GM18861 (cell line): ENCODE measurements at regions not wholly inside any gene's neighbourhood (a gene's known extent, or its start where the extent isn't known, plus 50 kb on each side); places are given as distances from the start of the nearest gene placed in this dataset.

ENCODE experiments used
- ATAC-seq: cut with Tn5 transposase; IDR thresholded peaks from one replicate; pipeline ENCODE4 v1.9.1; 2021; ENCODE audit not compliant: unreplicated experiment

DNA sequence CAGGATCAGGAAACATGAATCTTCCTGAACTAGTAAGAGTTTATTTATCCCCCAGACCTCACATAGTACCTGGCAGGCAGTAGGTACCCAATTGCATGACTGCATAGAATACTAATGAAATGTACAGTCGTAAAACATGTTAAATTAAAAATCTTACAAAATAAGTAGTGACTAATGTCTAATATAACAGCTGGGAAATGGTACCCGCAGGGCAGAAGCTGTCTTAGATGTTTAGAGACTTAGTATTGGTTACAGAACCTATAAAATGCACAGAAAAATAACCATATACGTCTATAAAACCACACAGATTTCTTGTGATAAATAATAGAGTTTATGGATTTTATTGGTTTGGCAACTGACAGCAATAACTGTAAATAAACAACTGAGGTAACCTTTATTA lies 139.1 kb upstream of the GMDS start:
- no peak for ATAC-seq

DNA sequence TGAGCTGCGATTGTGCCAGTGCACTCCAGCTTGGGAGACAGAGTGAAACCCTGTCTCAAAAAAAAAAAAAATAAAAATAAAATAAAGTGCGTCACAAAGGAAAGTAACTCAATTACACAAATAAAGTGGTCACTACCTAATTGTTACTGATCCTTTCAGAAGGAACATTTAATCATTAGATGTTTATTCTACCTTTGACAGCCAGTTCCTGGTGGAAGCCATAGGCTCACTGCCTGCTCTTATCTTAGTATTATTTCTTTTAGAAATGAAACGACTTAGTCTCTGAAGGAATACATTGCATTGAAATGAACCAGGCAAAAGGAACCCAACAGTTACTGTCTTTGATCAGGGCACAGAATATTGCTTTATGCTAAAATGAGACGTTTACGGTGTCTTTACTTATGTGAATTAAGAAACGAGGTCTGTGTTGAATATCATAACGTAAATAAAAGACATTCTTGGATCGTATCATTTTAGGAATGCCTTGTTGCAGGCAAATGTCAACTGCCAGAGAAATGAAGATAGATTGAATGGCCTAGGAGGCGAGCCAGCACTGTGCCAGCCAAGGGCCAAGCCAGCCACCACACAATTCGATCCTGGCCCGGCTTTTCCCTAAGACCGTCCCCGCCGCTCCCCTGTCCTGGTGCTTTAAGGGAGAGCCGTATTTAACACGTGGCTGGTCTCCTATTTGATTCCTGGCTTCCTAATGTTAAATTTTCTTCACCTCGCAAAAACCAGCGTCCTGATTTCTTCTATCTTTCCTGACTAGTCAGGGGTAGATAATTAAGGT lies 136.7 kb upstream of the GMDS start:
- no peak for ATAC-seq

DNA sequence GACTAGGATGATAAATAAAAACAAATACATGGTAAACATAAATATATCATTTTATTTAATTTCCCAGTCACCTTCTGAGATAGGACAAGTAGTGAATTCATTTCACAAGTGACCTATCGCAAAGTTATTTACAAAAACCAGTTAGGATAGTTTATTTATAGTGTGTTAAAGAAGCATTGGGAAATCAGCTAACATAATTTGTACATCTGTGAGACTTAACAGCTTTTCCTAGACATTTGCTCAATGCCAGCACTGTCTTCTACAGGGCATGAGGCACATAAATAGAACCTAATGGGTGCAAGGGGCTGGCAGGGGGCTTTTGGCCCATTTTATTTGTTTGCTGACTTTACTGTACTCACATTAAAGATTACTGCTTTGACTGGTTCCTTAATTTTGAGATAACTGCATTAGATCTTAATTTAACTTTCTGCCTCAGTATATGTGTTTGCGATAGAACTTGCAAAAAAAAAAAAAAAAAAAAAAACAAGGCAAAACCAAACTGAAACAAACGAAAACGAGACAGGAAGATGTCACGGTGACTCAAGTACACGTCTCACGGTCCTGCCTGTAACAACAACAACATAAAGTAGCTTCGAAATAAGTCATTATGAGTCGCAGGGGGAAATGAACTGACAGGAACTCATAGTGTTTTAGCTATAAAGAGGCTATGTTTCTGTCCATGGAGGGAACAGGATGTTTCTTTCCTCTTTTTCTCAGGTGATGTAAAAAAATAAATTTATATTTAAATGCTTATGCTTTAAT lies 133.7 kb upstream of the GMDS start:
- ATAC-seq, result no peak

DNA sequence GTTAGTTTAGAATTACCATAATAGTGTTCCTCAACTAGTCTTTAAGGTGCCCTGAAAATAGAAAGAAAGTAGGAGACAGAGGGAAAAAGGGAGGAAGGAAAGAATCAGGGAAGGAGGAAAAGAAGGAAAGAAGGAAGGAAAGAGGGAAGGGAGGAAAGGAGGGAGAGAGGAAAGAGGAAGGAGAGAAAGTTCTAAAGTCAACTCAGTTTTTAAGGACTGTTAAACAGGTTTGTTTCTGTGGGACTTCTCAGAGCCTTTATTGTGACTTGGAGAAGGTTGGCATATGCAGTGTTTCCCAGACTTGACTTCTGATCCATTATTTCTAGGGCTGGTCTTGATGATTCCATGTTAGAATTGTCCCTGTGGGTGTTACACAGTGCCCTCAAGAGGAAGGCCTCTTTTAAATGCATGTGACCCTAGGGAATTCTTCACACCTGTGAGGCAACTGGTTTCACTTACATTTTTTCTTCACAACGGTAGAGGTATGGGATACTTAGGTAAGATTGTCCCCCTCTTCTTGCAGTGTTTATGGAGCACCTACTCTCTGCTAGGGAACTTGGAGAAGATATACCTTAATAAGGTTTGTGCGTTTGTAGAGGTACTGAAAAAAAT lies 132.7 kb upstream of the GMDS start:
- no peak for ATAC-seq

DNA sequence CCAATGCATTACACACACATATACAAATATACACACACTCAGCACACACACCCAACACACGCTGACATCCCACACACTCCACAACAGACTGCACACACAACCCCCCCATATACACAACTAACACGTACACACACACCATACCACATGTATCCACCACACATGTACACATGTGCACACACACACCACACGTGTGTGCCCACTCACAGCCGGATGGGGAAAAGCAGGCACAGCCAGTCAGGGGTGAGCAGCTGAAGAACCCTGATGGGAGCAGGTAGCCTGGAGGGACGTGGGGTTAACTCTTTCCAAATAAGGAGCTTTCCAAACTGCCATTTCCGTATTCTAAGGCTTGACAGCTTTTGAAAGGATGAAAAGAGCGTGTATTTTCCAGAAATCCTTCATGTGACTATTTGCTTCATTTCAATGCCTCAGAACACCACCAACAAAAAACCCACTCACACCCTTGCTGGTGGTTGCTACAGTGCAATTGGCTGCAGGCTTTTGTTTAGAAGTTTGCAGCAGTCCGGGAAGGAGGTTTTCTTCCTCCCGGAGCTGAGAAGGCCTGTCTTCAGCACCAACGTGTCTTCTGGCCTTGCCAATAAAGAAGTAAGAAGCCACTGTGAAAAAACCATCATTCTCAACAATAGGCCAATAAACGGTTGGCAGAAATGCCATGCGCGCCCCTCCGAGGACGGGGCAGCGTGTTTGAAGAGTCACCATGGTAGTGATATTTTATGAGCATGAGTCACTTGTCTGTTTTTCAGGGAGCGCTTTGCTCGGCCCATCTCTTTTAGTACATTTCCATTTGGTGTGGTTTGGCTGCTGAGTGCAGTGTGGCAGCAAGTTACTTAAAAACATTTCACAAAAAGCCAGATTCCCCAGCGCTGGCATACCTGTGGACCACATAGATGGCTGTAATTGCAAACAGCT lies 131.3 kb upstream of the GMDS start:
- no peak for ATAC-seq

DNA sequence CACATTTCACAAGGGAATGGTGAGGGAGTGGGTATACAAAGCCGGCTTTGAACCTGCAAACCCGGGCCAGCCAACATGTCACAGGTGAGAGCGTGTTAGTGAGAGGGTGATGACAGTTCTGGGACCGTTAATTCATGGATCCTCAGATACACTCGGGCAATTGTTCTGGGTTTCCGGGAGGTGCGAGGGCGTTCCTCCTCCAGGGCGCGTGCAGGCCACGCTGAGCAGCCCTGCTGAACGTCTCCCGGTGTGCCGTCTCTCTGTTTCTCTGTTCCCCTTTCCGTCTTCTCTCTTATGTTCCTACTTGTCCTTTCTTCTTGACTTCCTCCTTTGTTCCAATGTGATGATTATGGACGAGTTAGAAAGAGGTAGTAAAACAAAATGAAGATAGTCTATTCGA lies 130.0 kb upstream of the GMDS start:
- no peak for ATAC-seq

DNA sequence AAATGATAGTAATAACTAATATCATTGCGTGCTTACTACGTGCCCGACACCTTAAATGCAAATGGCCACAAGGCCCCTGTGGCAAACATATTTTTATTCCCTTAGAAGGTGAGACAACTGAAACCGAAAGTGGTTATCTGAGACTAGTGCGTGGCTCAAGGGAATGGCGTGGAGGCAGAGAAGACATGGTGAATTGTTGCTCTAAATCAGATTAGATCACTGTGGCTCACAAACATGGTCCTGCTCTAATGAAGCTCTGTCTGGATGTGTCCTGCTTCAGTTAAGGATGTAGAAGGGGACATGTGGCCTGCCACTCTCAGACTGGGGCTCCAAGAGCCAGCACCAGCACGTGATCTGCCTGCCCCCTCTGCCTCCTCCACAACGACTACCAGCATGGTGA lies 124.2 kb upstream of the GMDS start:
- no peak for ATAC-seq

DNA sequence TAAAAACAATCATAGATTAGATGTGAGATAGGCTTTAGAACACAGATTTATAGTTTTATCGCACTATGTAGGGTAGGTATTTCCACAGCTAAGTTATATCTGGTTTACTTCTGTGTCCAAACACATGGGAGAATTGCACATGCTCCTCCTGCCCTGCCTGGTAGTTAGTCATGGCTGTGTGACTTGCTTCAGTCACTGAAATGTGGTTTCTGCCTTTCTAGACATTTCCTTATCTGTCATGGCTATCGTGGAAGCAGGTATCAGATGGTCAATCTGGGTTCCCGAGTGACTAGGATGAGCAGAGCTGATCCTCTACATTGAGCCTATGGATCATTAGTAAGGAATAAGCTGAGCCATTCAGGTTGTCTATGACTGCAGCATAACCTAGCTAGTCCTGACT lies 117.8 kb upstream of the GMDS start:
- no peak for ATAC-seq

DNA sequence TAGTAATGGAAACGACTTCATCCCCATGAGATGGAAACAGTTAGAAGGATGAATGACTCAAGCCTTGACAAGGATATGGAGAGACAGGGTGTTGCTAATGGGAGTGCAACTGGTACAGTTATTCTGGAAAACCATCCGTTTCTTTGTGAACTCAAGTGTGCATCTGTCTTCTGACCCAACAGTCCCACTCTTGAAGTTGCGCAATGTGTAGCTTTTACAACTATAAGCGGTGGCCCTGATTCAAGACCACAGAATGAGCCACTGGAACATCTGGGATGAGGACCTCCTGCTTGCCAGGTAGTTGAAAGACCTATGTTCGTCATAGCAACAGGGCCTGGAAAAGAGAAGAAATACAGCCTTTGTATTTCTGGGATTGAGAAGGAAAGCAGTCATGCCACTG lies 115.8 kb upstream of the GMDS start:
- ATAC-seq, result no peak

DNA sequence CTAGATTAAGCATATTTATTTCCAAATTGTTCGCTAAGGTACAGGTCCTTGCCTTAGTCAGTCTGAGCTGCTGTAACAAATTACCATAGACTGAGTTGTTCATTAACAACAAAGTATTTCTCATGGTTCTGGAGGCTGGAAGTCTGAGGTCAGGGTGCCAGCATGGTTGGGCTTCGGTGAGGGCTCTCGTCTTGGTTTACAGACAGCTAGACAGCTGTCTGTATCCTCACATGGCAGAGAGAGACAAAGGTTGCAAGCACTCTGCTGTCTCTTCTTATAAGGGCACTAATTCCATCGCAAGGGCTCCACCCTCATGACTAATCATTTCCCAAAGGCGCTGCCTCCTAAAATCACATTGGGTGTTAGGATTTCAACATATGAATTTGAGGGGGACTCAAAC lies 115.3 kb upstream of the GMDS start:
- no peak for ATAC-seq

DNA sequence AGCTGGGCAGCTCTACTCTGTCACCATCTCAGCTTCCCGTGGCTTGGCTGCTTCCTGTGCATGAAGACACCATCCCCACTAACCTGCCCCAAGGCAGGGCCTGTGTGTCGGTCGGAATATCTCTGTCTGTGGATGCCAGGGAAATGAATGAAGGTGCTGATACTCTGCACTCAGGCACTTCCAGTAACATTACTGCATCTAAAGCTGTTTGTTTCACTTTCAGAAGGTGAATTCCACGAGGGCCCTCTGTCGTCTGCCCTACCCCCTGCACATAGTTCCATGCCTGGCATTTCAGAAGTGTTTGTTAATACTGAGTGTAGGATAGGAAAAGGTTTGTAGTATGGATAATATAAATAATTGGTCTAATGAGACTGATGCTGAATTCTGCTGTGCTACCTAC lies 114.7 kb upstream of the GMDS start:
- no peak for ATAC-seq

DNA sequence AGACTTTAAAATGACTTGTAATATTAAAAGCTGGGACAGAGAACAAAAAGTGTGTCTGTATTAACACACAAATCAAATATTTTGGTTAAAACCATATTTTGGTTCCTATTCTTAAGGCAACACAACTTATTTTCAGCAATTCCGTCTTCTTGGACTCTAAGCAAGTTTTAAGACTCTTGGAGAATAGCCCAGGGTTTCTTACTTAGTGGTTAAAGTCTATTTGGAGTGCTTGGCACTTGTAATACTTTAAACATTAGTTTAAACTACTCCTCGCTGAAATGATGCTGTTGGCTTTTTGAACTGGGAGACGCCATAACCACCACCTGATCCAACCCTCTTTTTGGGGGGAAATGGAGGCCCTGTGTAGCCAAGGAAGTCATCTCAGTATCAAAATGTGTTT lies 109.7 kb upstream of the GMDS start:
- ATAC-seq, result no peak

DNA sequence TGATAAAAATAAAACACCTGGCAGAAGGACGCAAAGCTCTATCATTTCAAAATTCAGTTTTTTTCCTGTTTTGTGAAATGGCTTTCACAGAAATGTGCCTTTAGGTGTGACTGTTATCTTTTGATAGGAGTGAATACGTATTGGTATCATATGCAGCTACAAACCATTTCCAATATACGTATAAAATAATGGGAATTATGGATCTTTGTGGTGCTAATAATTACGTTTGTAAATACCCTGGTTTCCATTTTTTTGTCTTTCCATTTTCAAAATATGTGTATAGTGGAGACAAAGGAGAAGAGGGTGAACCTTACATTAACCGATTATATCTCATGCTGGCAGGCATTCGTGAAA lies 108.7 kb upstream of the GMDS start:
- no peak for ATAC-seq

DNA sequence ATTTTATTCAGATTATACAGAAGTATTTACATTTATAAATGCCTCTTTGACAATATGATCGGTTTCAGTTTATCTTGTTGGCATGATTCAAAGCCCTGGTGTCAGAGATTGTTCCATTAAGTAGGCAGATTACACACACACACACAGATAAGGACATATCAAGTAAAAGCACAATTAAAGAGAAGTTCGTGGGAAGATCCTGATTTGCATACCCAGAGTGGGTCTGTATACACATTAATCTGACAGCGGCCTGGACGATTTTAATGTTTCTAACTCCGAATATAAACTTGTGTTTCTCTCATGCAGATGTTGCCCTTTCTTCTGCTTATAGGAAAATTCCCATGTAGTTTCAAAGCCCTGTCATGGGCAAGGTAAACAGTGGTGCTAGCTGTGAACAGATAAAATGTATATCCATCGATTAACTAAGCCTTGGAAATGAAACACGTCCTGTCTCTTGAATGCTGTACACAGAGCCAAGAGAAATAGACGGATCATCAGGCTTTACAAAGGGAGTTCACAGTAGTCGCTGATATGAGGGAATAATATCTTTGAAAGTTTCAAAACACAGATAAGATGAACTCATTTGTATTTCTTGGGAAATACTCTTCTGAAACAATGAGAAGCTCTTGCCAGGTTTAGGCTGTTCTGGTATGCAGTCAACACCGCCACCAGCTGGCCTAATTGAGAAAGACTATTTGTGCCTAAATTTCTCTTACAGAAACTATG lies 108.2 kb upstream of the GMDS start:
- ATAC-seq, result no peak

DNA sequence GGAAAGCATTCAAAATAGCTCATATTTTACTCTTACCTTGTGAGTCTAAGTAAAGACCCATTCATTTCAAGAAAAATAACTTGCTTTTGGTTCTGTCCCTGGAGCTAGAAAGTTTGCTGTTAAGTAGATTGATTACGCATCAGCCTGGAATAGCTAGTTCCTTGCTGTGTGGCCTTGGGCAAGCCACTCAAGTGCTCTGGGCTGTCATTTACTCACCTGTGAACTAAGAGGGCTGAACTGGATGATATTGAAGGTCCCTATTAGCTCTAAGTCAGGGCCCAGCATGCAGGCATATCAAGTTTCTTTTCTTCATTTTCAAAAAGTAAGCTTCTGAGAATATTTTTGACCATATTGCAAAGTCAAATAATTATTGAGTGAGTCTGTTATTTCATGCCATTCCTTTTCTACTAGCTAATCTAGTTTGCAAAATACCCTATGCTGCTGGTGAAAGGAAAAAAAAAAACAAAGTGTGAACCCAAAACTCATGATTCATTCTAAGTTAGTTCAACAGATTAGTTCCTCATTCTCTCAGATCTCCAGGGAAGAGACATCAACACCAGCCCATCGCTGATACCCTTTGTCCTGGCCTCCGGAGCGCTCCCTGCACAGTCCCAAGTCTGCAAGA lies 106.5 kb upstream of the GMDS start:
- ATAC-seq, result no peak

DNA sequence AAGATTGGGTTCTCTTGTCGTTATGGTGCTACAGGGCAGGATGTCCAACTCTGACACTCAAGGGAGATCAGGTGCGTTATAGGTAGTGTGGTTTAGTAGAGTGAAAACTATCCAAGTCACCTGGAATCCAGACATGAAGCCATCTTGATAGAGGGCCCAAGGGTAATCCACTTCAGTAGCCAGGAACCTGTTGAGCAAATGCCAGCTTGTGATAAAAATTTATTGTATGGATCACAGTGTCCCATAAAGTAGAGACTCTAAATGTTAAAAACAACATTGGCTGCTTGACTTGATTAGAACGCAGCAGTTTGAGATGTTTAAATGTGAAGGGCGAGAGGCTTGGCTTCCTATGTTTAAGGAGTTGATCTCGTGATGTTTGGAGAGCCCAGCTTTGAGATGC lies 105.7 kb upstream of the GMDS start:
- ATAC-seq, result no peak

DNA sequence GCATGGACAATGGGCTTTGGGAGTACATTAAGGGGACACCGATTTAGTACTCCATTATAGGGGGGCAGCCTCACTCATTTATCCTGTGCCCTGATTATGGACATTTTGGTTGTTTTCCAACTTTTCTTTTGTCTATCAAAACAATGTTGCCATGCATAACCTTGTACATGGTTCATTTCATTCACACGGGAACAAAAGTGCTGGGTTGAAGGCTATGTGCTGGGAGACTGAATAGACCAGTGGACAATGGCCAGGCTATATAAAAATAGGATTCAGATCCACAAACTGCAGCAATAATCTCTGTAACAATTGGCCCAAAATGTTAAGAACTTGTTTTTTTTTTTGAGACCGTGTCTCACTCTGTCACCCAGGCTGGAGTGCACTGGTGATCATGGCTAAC lies 100.7 kb upstream of the GMDS start:
- no peak for ATAC-seq

DNA sequence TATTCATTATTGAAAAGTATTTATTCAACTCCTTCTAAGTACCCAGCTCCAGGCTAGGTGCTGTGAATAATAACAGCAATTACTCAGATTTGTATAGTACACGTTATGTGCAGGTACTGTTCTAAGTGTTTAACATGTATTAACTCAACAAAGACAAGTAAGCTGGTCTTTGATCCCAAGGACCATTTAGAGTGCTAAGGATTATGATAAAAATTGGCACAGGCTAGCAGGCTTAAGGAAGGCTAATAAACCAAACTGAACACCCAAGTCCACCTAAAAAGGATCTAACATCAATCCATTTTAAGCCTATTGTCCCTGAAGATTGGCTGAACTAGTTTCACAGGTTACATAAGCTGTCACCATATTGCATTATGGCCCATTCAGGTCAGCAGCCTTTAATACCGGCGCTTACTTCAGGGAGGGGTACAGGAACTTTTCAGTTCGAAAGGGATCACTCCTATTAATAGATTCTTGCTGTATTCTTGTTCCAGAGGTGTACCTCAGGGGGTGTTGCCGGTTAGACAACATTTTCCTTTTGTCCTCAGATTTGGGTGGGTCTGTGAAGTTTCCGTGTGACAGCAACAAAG lies 99.0 kb upstream of the GMDS start:
- ATAC-seq, result no peak

DNA sequence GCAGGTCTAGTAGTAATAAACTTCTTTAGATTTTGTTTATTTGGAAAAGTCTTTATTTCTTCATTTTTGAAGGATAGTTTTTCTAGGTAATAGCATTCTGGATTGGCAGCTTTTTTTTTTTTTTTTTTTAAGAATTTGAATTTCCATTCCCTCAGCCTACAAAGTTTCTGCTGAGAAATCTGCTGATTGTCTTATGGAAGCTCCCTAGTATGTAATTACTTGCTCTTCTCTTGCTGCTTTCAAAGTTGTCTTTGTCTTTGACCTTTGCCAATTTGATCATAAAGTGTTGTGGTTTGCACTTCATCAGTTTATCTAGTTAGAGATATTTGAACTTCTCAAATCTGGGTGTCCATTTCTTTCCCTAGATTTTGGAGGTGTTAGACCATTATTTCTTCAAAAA lies 82.2 kb upstream of the GMDS start:
- no peak for ATAC-seq
